GM12875 (cell line): ENCODE measurements at regions not wholly inside any gene's neighbourhood (a gene's known extent, or its start where the extent isn't known, plus 50 kb on each side); places are given as distances from the start of the nearest gene placed in this dataset.

Experiments
- H3K4me3 ChIP-seq: one replicate; pipeline ENCODE4 v1.5.1; 2011; ENCODE audit warnings: low read depth, low read length, control low read depth
- CTCF ChIP-seq: IDR thresholded peaks from 2 replicates; pipeline ENCODE4 v1.5.1; 2011; ENCODE audit warnings: low read depth, mild to moderate bottlenecking, control low read depth, inconsistent platforms, low read length, moderate library complexity, borderline replicate concordance; ENCODE audit not compliant: insufficient read depth

- no peak overlapping the region for H3K4me3 ChIP-seq
- no peak for TF ChIP-seq CTCF
These were observed 501.0 kb upstream of the SETBP1 start for GRCh38 chr18:44179693-44180092.

GRCh38 chr18:44180683-44181082, 500.0 kb upstream of the SETBP1 start:
- no peak for TF ChIP-seq CTCF
- no peak overlapping the region for H3K4me3 ChIP-seq

GRCh38 chr18:44181951-44182747, 498.5 kb upstream of the SETBP1 start:
- no peak for TF ChIP-seq CTCF
- H3K4me3 ChIP-seq = no peak overlapping the region

GRCh38 chr18:44186001-44186400, 494.7 kb upstream of the SETBP1 start:
- TF ChIP-seq CTCF = no peak
- no peak overlapping the region for H3K4me3 ChIP-seq

- TF ChIP-seq CTCF = no peak
- H3K4me3 ChIP-seq = no peak overlapping the region
These were observed 493.6 kb upstream of the SETBP1 start for GRCh38 chr18:44187090-44187489.

- no peak for TF ChIP-seq CTCF
These were observed 485.1 kb upstream of the SETBP1 start for GRCh38 chr18:44195394-44196140.

GRCh38 chr18:44197832-44198611, 482.7 kb upstream of the SETBP1 start:
- no peak overlapping the region for H3K4me3 ChIP-seq
- TF ChIP-seq CTCF = no peak

More at GRCh38 chr18:44195394-44196140, 485.1 kb upstream of the SETBP1 start:
- no peak overlapping the region for H3K4me3 ChIP-seq
